NCI-H748 (cell line): ENCODE measurements at regions not wholly inside any gene's neighbourhood (a gene's known extent, or its start where the extent isn't known, plus 50 kb on each side); places are given as distances from the start of the nearest gene placed in this dataset.
"Not testable (repeated sequence)": the region's sequence is repeated elsewhere in the genome, so short reads cannot be mapped to it uniquely, and the experiment has no call there.

Experiments
- DNase-seq: peaks from one replicate; lab custom pipeline; 2025; ENCODE audit not compliant: unreplicated experiment; lab: John Stamatoyannopoulos, UW

DNA sequence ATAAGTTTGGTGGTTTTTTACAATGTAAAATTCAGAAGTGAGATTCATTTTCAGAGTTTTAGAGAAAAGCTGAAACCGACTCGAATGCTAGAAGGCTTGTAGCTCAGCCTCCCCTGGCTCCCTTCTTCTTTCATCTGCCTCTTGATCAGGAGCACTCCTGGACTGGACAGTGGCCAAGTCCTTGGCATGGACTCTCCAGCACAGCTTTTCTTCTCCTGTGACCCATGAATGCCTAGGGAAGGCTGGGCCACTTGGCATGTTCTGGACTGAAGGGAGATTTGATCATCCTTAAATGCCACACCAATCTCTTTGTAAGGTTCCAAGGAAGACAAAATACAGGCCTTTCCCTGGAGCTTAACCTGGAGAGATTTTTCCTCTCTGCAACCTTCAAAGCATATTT, 384.0 kb upstream of the SASH1 start:
- DNase-seq: no peak

DNA sequence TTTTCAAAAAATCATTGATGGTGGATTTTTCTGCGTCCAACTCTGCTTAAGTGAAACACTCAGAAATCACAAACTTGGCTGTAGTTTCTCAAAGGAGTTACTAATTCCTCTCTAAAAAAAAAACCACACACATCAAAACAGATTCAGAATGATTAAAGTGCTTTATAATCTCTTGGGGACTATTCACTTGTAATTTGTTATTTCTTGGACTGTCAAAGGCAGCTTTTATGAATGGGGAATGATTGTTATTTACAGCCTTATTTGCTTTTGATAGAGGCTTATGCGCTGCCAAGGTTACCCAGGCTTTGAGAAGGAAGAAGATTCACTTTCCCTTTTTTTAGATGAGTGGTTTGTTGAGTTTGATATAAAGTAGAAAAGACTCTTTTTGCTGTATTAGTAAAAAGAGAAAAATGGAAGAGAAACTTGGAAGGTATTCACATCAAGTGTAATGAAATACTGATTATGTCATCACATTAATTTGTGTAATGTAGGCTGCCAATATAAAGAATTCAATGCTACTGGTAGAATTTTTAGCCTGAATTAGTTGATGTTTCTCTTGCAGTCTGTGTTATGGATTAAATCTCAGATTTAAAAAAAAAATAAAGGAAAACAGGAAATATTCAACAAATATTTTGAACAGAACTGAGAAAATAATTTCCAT, 381.0 kb upstream of the SASH1 start:
- DNase-seq: peak; percentile 30

DNA sequence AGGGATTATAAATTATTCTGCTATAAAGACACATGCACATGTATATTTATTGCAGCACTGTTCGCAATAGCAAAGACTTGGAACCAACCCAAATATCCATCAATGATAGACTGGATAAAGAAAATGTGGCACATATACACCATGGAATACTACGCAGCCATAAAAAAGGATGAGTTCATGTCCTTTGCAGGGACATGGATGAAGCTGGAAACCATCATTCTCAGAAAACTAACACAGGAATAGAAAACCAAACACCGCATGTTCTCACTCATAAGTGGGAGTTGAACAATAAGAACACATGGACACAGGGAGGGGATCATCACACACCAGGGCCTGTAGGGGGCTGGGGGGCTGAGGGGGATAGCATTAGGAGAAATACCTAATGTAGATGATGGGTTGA, 377.2 kb upstream of the SASH1 start:
- not testable (repeated sequence) for DNase-seq

DNA sequence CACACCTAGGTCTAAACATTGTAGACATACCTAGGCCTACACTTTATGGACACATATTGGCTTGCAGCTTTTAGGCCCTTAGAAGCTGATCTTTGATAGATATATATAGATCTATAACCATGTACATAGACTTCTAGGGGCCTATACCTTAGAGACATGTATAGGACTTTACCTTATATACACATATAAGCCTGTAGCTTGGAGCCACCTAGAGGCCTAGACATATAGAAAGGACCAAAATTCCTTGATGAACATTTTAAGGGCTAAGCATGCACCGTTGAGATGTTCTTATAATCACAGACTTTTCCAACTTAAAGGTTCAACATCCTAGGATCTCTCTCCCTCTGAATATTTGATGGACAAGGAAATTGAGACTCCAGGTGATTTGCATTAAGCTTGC, 371.7 kb upstream of the SASH1 start:
- peak; percentile 77 for DNase-seq

DNA sequence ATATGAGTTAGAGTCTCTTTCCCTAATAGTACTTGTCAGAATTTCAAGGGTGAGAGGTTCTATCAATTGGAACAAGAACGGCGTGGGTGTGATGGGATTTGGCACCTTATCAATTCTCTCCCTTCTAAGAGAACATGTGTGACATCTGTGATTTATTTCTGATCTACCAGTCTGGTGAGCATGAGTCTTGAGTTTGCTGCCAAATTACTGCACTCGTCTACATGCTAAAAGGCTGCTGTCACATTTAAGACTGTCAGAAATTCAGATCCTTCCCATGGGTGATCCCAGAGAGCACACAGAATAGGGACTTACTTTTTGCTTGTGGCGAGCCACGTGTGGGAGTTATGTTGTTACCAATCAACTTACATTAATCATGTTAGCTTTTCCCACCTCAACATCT, 370.2 kb upstream of the SASH1 start:
- DNase-seq: no peak

DNA sequence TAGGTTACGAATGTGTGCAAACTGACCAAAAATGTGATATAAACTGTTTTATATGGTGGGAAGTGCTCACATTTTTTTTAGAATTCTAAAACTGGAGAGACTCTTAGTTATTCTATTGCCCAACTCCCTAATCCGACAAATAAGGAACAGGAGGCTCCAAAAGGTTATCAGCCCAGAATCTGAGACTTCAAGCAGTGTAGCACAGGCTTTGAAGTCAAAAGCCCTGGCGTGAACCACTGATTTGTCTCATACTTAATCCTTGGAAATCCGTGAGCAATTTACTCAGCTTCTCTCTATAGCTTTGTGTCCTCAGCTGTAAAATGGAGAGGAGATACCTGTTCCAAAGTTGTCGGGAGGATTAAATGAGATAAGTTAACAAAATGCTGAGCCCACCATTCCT, 368.8 kb upstream of the SASH1 start:
- DNase-seq: no peak

DNA sequence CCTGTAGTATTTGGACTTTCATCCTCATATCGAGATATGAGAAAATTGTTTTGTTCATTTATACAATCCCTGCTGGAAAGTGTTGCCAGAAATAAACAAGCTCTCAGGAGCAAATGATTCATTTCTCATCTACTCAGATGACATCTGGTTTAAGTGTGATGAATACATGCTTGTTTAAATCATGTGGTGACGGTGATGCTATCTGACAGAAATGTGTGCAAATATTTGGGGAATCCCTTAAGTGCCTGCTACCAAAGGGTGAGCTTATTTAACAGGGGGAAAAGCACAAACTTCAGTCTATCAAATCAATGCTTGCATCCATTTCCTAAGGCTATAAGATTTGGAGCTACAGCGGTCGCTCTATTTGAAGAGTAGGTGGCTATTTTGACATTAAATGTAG, 368.3 kb upstream of the SASH1 start:
- peak; percentile 62 for DNase-seq

DNA sequence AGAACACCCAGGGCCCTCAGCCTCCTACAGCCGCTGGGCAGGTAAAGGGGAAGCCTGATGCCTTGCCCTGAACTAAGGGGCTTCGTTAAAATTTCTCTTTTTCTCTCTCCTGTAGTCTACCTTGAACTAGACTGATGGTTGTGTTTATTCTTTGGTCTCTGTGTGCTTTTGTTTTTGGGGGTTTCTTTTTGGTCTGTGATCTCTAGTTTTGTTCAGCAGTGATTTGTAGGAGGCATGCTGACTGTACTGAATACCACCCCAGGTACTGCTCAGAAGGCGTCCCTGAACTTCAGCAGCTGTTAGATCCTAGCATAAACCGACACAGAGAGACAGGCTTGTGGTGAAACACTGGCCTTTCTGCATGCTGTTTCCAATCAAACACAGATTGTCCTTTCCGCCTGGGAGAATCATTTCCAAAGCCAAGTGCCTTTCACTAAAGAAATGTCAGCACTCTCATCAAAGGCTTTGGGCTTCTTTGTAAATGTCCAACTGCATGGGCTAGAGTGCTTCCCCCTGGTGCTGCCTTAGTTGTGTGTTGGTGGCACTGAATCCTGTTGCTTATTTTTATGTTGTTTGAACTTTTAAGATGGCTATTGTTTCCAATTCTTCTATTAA, 364.7 kb upstream of the SASH1 start:
- no peak for DNase-seq

DNA sequence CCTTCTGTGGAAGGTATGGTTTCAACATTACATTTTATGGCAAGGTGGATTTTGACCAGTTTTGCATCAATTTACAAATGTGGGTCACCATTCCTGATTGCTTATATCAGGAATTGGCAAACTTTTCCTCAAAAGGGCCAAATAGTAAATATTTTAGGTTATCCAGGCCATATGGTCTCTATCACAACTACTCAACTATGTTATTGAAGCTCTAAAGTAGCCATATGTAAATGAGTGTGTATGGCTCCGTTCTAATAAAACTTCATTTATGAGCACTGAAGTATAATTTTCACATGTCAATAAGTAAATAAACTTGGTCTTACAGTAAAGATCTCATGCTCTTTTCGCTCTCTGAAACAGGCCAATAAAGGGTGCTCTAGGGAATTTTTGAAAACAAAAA, 362.7 kb upstream of the SASH1 start:
- DNase-seq: no peak

DNA sequence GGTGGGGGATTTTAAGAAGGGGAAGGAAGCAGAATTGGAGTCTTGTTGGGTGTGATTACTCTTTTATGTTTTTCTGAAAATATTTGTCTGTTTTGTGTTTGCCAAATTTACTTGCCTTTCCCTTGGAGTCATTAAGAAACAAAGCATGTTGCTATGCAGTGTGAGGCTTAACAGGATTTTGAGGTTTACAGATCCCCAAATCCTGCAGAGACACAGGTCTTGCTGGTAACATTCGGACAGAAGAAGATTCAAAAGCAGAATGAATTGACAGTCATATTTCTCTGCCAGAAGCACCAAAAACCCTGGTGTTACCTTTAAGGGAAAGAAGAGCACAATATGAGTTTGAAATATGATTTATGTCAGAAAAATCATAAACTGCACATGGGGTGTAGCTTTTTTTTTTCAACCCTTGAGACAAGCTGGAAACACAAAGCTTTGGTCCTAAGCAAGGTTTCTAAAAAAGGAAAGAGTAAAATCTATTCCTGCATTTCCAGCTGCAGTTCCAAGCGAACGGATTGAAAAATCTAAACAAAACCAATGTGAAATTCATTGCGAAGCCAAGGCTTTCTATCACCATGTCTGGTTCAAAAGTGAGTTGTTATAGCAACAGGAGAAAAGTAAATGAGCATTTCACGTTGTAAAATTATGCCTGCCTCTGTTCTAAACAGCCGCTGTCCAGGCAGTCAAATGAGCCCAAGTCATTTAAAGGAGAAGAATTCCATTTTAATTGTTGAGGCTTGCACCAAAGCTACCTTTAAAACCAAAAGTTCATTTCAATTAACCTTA, 358.9 kb upstream of the SASH1 start:
- no peak for DNase-seq

DNA sequence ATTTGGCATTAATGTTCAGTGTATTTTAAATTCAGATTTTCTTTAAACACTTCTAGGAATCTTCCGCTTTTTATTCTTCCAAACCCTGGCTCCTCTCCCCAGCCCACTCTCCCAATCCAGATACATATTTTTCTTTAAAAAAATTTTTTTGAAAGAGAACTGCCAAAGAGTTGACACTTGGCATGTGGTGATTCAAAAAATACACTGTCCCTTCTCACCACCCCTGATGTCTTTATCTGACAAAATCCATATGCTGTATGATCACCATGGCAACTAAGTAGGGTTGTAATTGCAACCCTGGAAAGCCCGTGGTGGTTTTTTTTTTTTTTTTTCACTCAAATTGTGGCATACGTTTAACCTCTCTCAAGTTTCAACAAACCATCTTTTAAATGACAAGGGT, 355.8 kb upstream of the SASH1 start:
- peak; percentile 60 for DNase-seq

DNA sequence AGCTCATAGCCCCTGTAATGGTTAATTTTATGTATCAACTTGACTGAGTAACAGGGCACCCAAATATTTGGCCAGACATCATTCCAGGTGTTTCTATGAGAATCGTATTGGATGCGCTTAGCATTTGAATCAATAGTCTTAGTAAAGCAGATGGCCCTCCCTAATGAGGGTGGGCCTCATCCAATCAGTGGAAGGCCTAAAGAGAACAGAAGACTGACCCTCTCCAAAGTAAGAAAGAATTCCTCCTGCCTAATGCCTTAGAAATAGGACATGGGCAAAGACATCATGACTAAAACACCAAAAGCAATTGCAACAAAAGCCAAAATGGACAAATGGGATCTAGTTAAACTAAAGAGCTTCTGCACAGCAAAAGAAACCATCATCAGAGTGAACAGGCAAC, 352.5 kb upstream of the SASH1 start:
- no peak for DNase-seq

DNA sequence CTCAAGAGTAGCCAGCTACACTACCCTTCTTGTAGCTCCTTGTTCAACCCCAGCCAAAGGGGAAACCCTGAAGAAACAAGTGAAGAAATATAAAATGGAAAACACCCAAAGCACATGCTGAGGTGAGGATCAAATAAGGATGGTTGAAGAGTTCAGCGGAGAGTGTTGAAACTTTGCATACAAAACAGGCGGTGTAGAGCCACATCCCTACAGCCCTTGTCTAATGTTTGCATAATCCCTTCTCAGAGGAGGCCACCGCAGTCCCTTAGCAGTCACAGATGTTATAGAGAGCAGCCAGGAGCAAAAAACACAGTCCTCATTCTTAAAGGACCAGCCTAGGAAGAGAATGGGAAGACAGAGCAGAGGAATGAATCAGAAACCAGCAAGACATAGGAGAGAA, 350.7 kb upstream of the SASH1 start:
- no peak for DNase-seq

DNA sequence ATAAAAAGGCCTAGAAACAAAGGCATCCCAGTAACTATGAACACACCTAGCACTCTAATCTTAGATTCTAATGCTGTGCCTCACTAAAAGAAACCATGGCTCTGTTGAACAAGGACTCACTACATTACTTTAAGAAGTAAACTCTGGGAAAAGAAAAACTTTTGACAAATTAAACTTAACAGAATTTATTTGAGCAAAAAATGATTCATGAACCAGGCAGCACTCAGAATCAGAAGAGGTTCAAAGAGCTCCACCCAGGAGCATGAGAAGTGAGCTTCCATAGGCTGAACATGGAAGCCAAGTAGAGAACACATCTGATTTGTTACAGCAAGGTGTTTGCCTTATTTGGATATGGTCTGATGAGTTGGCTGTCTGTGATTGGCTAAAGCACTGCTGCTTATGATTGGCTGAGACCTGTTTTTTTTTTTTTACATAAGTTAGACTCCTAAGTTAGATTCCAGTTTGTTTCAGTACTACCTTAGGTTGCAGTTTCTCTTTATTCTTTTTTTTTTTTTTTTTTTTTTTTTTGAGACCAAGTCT, 343.6 kb upstream of the SASH1 start:
- DNase-seq: no peak

DNA sequence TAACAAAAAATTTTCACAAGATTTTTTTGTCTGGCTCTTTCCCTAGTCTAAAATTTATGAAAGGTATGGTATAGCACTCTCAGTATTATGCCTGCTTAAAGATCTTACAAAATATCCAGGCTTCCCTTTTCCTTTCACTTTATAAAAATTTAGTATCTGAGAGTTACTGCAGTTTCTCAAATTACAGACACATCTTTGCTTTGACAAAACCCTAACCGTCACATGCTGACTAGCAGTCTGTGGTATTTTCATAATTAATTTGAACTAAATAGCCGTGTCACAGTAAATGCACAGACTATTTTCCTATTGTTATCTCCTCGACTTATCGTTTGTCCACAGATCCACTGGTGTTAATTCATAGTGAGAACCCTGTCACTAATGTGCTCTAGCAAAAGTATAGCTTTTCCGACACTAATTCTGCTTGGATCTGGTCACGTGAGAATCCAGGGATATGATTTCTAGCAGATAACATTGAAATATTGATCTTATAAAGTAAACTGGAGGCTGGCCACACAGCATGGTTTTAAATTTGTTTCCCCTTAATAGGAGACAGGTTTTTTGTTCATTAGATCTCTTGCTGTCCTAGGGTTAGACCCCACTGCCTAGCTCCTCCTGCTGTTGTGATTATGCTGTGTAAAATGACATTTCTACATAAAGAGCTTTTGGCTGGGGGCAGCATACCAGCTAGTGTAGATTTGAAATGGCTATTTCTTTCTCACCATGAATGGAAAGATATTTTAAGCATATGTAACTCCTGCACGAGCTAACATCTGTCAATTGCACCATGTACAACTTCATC, 340.6 kb upstream of the SASH1 start:
- no peak for DNase-seq

DNA sequence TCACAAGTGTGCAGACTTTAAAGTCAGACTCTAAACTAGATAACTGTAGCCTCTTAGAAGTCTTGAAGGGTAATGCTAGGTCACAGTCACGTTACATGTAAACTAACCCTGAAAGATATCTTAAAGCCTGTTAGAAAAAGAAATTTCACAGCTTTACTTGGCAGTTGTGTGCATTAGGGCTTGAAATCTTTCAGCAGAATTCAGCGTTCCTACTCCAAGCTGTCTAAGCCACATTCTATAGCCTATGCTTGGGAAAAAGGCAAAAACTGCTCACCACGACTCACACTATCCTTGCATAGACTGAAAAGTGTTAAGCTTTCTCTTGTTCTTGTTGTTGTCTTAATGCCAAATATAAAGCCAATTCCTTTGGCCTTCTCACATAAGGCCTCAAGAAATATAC, 338.0 kb upstream of the SASH1 start:
- no peak for DNase-seq

DNA sequence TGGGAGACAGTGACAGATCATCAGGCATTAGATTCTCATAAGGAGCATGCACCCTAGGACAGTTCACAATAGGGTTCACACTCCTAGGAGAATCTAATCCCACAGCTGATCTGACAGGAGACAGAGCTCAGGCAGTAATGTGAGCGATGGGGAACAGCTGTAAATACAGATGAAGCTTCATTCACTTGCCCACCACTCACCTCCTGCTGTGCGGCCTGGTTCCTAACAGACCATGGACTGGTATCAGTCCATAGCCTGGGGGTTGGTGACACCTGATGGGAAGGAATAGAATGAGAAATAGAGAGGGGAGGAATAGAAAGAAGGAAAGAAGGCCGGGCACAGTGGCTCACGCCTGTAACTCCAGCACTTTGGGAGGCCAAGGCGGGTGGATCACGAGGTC, 336.8 kb upstream of the SASH1 start:
- DNase-seq: no peak

DNA sequence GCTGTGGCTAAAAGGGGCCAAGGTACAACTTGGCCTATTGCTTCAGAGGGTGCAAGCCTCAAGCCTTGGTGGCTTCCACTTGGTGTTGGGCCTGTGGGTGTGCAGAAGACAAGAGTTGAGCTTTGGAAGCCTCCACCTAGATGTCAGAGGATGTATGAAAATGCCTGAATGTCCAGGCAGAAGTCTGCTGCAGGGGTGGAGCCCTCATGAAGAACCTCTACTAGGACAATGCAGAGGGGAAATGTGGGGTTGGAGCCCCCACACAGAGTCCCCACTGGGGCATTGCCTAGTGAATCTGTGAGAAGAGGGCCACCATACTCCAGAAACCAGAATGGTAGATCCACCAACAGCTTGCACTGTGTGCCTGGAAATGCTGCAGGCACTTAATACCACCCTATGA, 332.1 kb upstream of the SASH1 start:
- DNase-seq: not testable (repeated sequence)

DNA sequence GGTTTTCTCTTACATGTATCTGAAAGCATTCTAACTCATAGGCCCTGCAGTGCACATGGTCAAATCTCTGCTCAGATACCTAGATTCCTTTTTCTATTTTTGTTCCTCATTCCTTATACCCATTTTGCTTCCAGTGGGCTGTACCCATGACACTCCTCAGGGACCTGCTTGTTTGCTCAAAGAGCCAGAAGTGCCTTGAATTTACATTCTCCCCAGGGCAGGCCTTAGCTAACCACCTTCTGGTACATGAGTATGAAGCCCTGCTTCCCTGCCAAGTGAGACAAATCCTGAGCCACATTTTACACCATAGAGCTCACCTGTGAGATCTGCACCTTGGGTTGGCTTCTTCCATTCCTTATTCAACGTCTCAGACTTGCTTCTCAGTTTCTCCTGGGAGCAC, 326.6 kb upstream of the SASH1 start:
- DNase-seq: no peak

DNA sequence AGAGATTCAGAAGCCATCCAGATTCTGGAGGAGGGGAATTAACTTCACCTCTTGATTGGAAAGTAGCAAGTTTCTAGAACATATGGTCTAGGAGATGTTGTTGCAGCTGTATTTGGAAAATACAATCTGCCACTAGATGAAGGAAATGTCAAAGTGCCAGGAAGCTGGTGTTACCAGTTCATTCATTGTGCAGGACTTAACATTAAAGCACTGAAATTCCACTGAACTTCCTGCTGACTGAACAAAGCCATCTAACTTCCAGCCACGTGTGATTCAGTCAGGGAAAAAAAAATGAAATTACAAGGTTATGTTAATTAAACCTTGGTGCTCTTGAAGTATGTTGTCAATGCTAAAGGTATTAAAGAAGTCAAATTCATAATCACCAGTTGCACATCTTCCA, 321.5 kb upstream of the SASH1 start:
- no peak for DNase-seq

DNA sequence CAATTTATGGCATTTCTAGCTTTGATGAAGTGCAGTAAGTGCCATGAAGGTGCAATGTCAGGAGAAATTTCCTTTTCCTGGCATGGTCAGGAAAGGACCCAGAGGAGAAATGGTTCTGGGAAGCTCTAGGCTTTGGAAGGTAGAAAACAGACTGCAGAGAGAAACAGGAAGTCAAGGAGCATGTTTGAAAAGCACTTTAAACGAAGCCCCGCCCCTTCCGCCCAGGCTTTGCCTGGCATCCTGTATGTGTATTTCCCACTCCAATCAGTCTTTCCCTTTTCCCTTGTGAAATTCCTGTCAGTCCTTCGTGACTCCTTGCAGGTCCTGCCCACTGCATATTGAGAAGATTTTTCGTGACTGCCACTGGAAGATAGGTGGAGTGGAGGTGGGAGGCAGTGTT, 320.9 kb upstream of the SASH1 start:
- DNase-seq: peak; percentile 58
